HG02642 (cell line): ENCODE measurements at regions not wholly inside any gene's neighbourhood (a gene's known extent, or its start where the extent isn't known, plus 50 kb on each side); places are given as distances from the start of the nearest gene placed in this dataset.

Experiments used
- ATAC-seq: cut with Tn5 transposase; IDR thresholded peaks from one replicate; pipeline ENCODE4 v1.9.1; 2021; ENCODE audit warnings: mild to moderate bottlenecking; ENCODE audit not compliant: unreplicated experiment, poor library complexity

DNA sequence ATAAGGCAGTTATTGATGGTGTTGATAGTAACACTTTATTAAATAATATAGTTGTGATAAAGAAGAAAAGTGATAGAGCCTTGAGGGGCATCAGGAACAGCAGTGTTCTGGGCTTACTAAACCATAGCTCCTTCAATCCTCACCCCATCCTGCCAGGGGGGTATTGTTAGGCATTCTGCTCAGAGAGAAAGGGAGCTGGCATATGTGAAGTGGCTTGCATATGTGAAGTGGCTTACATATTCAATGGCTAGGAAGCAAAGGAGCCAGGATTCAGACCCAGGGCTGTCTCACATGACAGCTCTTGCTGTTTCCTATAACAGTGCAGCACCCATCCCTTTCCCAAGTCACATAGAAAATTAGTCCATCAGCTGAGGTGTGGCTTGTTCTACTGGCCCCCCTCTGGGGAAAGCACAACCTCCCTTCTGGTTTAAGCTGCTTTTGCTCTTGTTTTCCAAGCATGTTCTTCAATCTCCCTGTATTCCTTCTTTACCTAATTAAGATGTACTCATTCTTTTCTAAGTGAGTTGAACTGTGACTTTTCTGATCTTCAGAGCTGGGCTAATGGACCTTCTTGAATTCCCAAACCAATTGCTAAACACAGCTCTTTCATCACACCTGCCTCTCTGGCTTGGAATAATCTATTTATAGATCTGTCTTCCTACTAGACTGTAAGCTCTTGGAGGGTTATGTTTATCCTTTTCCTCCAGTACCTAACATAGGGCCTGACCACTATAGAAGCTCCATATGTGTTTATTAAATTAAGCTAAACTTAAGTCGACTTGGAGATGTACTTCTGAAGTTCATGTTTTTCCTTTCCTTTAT, 108.7 kb upstream of the GLI3 start:
- no peak for ATAC-seq

- no peak for ATAC-seq
Measured at GRCh38 chr7:42344198-42344755, 107.3 kb upstream of the GLI3 start.

DNA sequence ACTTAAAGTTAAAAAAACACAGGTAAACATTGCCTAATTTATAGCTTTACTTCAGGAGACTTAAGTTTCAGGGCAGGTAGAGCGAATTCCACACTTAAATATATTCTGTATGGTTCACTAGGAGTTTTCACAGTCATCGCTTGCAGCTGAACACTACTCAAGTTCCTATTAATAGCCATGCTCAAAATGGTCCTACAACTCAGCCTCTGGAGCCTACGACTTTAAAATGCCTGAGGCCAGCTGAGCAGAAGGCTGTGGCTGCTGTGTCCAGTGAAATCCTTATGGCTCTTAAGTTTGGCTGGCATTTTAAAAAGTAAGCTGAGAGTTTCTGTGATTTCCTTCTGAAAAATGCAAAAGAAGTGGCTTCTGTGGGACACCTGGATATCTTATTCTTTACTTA, 105.4 kb upstream of the GLI3 start:
- no peak for ATAC-seq

- no peak for ATAC-seq
Measured at GRCh38 chr7:42340436-42340835, 103.4 kb upstream of the GLI3 start.

DNA sequence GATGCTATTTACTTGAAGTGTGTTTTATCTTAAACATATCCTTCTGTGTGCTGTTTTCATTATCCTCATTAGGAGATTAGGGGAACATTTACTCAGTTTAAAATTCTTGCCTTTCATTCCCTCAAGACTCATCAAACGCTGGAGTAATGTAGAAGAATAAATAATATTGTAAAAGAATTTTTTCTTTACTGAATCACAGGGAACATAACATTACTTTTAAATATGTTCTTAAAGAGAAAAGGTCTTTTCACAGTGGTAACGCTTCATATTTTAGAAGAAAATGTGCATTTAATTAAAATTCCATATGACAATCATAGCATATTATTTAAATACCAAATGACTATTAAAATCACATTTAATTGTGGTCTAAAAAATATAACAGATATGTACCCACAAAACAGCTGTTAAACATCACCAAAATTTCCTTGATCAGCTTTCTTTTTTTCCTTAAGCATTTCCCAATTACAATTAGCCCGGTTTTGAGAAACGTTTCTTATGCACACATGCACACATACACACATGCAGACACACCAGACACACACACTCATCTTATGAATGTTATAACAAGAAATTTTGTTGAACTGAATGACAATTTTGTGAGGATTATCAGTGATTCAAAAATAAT, 102.0 kb upstream of the GLI3 start:
- no peak for ATAC-seq

GRCh38 chr7:42338231-42338915, 101.4 kb upstream of the GLI3 start:
- no peak for ATAC-seq

DNA sequence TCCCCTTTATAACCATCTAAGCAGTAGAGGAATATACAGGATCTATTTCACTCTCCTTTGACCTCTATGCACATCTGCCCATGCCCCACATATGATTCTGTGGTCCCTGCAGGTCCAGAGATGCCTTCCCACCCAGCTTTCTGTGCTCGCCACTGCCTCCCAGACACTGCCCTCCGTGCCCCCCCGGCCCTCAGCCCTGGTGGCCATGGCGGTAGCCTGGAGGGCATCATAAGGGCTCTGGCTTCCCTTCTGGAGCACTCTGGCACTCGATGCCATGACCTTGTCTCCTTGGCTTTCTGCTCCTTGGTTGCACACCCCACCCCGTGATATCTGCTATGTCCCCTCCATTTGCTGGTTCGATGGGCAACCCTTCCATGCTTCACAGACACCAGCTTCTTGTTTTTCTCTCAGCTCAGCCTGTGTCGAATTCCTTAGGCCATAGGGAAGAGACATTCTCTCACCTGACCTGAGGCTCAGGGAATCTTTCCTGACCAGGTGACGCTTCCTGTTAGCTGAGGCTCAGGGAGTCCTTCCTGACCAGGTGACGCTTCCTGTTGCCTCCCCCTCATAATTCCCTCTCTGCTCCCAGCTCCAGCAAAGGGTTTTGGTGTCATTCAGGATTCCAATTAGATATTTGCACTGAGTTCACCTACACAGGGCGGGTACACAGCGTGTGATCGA, 100.4 kb upstream of the GLI3 start:
- no peak for ATAC-seq

GRCh38 chr7:42332605-42333222, 95.7 kb upstream of the GLI3 start:
- no peak for ATAC-seq

GRCh38 chr7:42319631-42320030, 82.6 kb upstream of the GLI3 start:
- ATAC-seq: no peak

- no peak for ATAC-seq
Measured at GRCh38 chr7:42315631-42316030, 78.6 kb upstream of the GLI3 start.

- ATAC-seq: no peak
Measured at GRCh38 chr7:42315103-42315502, 78.1 kb upstream of the GLI3 start.

- no peak for ATAC-seq
Measured at GRCh38 chr7:42314696-42315095, 77.7 kb upstream of the GLI3 start.

- no peak for ATAC-seq
Measured at GRCh38 chr7:42311195-42311594, 74.2 kb upstream of the GLI3 start.

DNA sequence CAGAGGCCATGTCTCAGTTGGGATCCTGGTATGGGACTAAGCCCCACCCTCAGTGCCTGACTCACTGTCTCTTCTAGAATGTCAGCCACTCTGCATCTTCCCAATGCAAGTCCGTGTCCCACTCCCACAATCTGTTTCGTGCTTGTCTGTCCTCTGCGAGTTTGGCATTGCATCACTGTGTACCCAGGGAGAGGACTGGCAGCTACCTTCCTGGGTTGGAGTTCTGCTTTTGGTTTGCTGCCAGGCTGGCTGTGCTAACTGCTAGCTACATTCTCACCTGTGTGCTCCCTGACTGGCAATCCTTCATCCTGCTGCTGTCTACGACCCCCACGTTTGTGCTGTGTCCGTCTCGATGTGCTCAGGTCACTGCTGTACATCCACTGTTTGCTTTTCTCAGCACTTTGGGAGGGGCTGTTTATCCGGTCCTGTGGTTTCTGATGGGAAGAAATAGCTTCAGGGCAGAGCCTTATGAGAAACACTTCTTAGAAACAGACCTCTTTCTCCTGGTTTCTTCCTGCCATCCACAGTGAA, 56.0 kb upstream of the GLI3 start:
- no peak for ATAC-seq

DNA sequence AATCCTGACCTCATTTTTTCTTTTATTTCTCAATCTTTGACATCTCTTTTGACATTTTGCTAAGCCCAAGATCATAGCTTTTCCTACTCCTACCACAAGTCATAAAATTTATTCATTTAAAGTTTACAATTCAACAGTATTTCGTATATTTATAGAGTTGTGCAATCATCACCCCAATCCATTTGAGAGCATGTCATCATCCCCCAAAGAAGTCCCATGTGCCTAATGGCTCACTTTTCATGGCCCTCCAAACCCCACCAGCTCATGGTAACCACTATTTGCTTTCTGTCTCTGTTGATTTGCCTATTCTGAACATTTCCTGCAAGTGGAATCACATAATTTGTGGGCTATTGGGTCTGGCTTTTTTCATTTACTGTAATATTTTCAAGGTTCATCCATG, 52.5 kb upstream of the GLI3 start:
- no peak for ATAC-seq
